Activated T-cell treated with anti-CD3 and anti-CD28 coated beads, Interleukin-2, amount 50 U/mL, for 72 hours (primary cell): ENCODE measurements at regions not wholly inside any gene's neighbourhood (a gene's known extent, or its start where the extent isn't known, plus 50 kb on each side); places are given as distances from the start of the nearest gene placed in this dataset.
A peak's percentile ranks its signal among the peaks of the same experiment; 100 is the strongest.
"Not testable (repeated sequence)": the region's sequence is repeated elsewhere in the genome, so short reads cannot be mapped to it uniquely, and the experiment has no call there.

ENCODE experiments used
- ATAC-seq, 2 donors: fragments of 150-1000 bp; cut with Tn5 transposase; replicated peaks in 1 of 2; 2 replicates each; pipeline ENCODE4 v1.10.0; 2021; ENCODE audit warnings: moderate library complexity in 2 of 2, mild to moderate bottlenecking in 1 of 2
- DNase-seq, 2 donors: peaks; one replicate each; pipeline ENCODE4 v3.0.0; 2021 to 2022; ENCODE audit warnings: mixed read lengths in 1 of 2
- H3K27ac Mint-ChIP-seq: one replicate; pipeline ENCODE4 v1.8.0; 2022; ENCODE audit warnings: mild to moderate bottlenecking, moderate library complexity, mixed read lengths
- H3K27me3 Mint-ChIP-seq: one replicate; pipeline ENCODE4 v1.8.0; 2022; ENCODE audit warnings: low read depth, mixed read lengths
- H3K36me3 Mint-ChIP-seq, 2 donors: one replicate each; pipeline ENCODE4 v1.8.0; 2022; ENCODE audit warnings: mixed read lengths in 2 of 2, mild to moderate bottlenecking in 1 of 2; ENCODE audit not compliant: insufficient read depth in 2 of 2
- H3K4me1 Mint-ChIP-seq: one replicate; pipeline ENCODE4 v1.8.0; 2022; ENCODE audit warnings: low read depth, mixed read lengths
- H3K4me3 Mint-ChIP-seq, 2 donors: one replicate each; pipeline ENCODE4 v1.8.0; 2022; ENCODE audit warnings: mild to moderate bottlenecking in 2 of 2, mixed read lengths in 2 of 2, moderate library complexity in 2 of 2
- H3K9me3 Mint-ChIP-seq, 2 donors: one replicate each; pipeline ENCODE4 v1.8.0; 2022; ENCODE audit warnings: mixed read lengths in 2 of 2

- not testable (repeated sequence) for H3K36me3 Mint-ChIP-seq, ATAC-seq, H3K4me3 Mint-ChIP-seq, H3K4me1 Mint-ChIP-seq, DNase-seq, H3K27ac Mint-ChIP-seq, H3K27me3 Mint-ChIP-seq, H3K9me3 Mint-ChIP-seq
Measured at GRCh38 chr1:149364188-149364981, 110.5 kb upstream of the NBPF19 start.

- not testable (repeated sequence) for ATAC-seq, DNase-seq, H3K36me3 Mint-ChIP-seq, H3K27ac Mint-ChIP-seq, H3K4me1 Mint-ChIP-seq, H3K9me3 Mint-ChIP-seq, H3K27me3 Mint-ChIP-seq, H3K4me3 Mint-ChIP-seq
Measured at GRCh38 chr1:149366402-149366801, 108.4 kb upstream of the NBPF19 start.

GRCh38 chr1:149367472-149368044 lies 107.3 kb upstream of the NBPF19 start:
- H3K27ac Mint-ChIP-seq, DNase-seq, H3K4me1 Mint-ChIP-seq, H3K9me3 Mint-ChIP-seq, ATAC-seq, H3K4me3 Mint-ChIP-seq, H3K36me3 Mint-ChIP-seq, H3K27me3 Mint-ChIP-seq: not testable (repeated sequence)

GRCh38 chr1:149368337-149368736 lies 106.5 kb upstream of the NBPF19 start:
- not testable (repeated sequence) for H3K4me3 Mint-ChIP-seq, ATAC-seq, H3K4me1 Mint-ChIP-seq, H3K9me3 Mint-ChIP-seq, H3K36me3 Mint-ChIP-seq, H3K27ac Mint-ChIP-seq, DNase-seq, H3K27me3 Mint-ChIP-seq

GRCh38 chr1:149369081-149369480 lies 105.8 kb upstream of the NBPF19 start:
- DNase-seq, H3K4me1 Mint-ChIP-seq, H3K9me3 Mint-ChIP-seq, H3K27ac Mint-ChIP-seq, H3K27me3 Mint-ChIP-seq, H3K4me3 Mint-ChIP-seq, ATAC-seq, H3K36me3 Mint-ChIP-seq: not testable (repeated sequence)

GRCh38 chr1:149371955-149372354 lies 102.9 kb upstream of the NBPF19 start:
- DNase-seq, H3K4me1 Mint-ChIP-seq, H3K27ac Mint-ChIP-seq, H3K9me3 Mint-ChIP-seq, H3K36me3 Mint-ChIP-seq, H3K4me3 Mint-ChIP-seq, H3K27me3 Mint-ChIP-seq: not testable (repeated sequence)
- ATAC-seq, result peak; percentile 81 to 87

- ATAC-seq, DNase-seq: not testable (repeated sequence)
Measured at GRCh38 chr1:149378462-149378861, 96.4 kb upstream of the NBPF19 start.

GRCh38 chr1:149390173-149390926 lies 84.5 kb upstream of the NBPF19 start:
- H3K27ac Mint-ChIP-seq, H3K27me3 Mint-ChIP-seq, H3K9me3 Mint-ChIP-seq, H3K36me3 Mint-ChIP-seq: not testable (repeated sequence)
- peak overlapping the region; percentile 73 to 84 for H3K4me3 Mint-ChIP-seq
- peak; percentile 88 to 90 for ATAC-seq
- DNase-seq, result peak; percentile 47 to 53
- H3K4me1 Mint-ChIP-seq, result peaks cover 10% of the 10 kb centered on the region

More at GRCh38 chr1:149378462-149378861, 96.4 kb upstream of the NBPF19 start:
- not testable (repeated sequence) for H3K4me1 Mint-ChIP-seq, H3K27ac Mint-ChIP-seq, H3K27me3 Mint-ChIP-seq, H3K36me3 Mint-ChIP-seq, H3K4me3 Mint-ChIP-seq, H3K9me3 Mint-ChIP-seq

GRCh38 chr1:149390931-149391330 lies 83.9 kb upstream of the NBPF19 start:
- not testable (repeated sequence) for H3K27ac Mint-ChIP-seq, H3K27me3 Mint-ChIP-seq, H3K4me3 Mint-ChIP-seq, DNase-seq, H3K36me3 Mint-ChIP-seq, H3K9me3 Mint-ChIP-seq
- ATAC-seq, result peak; percentile 52 to 62
- H3K4me1 Mint-ChIP-seq, result peaks cover 10% of the 10 kb centered on the region

- not testable (repeated sequence) for H3K27me3 Mint-ChIP-seq, H3K4me3 Mint-ChIP-seq, H3K36me3 Mint-ChIP-seq, H3K27ac Mint-ChIP-seq, H3K9me3 Mint-ChIP-seq, ATAC-seq
- DNase-seq, result peak; percentile 15 to 39
- H3K4me1 Mint-ChIP-seq, result peaks cover 18% of the 10 kb centered on the region
Measured at GRCh38 chr1:149395802-149396201, 79.0 kb upstream of the NBPF19 start.

GRCh38 chr1:149398527-149398926 lies 76.3 kb upstream of the NBPF19 start:
- H3K4me3 Mint-ChIP-seq, result peak overlapping the region in 1 of 2 donors; percentile 27
- not testable (repeated sequence) for H3K36me3 Mint-ChIP-seq, DNase-seq, H3K9me3 Mint-ChIP-seq, H3K27me3 Mint-ChIP-seq, H3K27ac Mint-ChIP-seq, ATAC-seq
- H3K4me1 Mint-ChIP-seq, result peaks cover 14% of the 10 kb centered on the region

- H3K4me3 Mint-ChIP-seq, H3K36me3 Mint-ChIP-seq, H3K27ac Mint-ChIP-seq, H3K4me1 Mint-ChIP-seq, H3K27me3 Mint-ChIP-seq, H3K9me3 Mint-ChIP-seq, DNase-seq, ATAC-seq: not testable (repeated sequence)
Measured at GRCh38 chr1:149408404-149408803, 66.4 kb upstream of the NBPF19 start.

- not testable (repeated sequence) for H3K9me3 Mint-ChIP-seq, H3K4me3 Mint-ChIP-seq, H3K36me3 Mint-ChIP-seq, ATAC-seq, DNase-seq, H3K27ac Mint-ChIP-seq, H3K27me3 Mint-ChIP-seq
- peaks cover 17% of the 10 kb centered on the region for H3K4me1 Mint-ChIP-seq
Measured at GRCh38 chr1:149415373-149415772, 59.5 kb upstream of the NBPF19 start.
